ENCODE measurements at regions not wholly inside any gene's neighbourhood (a gene's known extent, or its start where the extent isn't known, plus 50 kb on each side); places are given as distances from the start of the nearest gene placed in this dataset.

GRCh38 chr9:19931098-19931890 lies 142.5 kb upstream of the SLC24A2 start:
- no peak for TF ChIP-seq NFE2L1 (CRISPR knock-in tag; IDR thresholded peaks at IDR 0.05)
- TF ChIP-seq CTCF (IDR thresholded peaks at IDR 0.05): no peak
- no peak for TF ChIP-seq ATF3 (CRISPR knock-in tag; conservative IDR thresholded peaks at IDR 0.05)
- no peak for TF ChIP-seq JUN (CRISPR knock-in tag; IDR thresholded peaks at IDR 0.05)
- no peak for TF ChIP-seq USF2 (CRISPR knock-in tag; IDR thresholded peaks at IDR 0.05)
- no peak for TF ChIP-seq ATF2 (CRISPR knock-in tag; IDR thresholded peaks at IDR 0.05; ENCODE audit: borderline replicate concordance, low read depth)
- no peak for TF ChIP-seq ZNF138 (CRISPR knock-in tag; conservative IDR thresholded peaks at IDR 0.05)
